ENCODE measurements at regions not wholly inside any gene's neighbourhood (a gene's known extent, or its start where the extent isn't known, plus 50 kb on each side); places are given as distances from the start of the nearest gene placed in this dataset.

DNA sequence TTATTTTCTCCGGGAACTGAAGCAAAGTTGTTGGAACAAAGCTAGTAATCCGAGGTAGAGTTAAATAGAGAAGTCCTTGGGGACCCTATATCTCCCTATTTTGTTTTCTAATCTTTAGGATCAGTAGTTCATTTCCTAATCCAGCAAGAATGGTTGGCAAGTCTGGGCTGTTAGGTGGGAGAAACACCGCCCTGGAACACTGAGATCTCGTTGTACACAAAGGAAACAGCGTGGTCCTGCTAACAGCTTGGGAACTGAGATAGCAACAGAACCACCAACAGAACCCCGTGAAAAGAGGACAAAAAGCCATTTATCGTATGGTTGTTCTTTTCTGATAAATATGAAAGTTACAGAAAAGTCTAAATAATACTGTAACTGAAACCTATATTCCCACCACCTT lies 121.9 kb upstream of the CDC42BPA start (continued):
- TF ChIP-seq, protein P1, sequence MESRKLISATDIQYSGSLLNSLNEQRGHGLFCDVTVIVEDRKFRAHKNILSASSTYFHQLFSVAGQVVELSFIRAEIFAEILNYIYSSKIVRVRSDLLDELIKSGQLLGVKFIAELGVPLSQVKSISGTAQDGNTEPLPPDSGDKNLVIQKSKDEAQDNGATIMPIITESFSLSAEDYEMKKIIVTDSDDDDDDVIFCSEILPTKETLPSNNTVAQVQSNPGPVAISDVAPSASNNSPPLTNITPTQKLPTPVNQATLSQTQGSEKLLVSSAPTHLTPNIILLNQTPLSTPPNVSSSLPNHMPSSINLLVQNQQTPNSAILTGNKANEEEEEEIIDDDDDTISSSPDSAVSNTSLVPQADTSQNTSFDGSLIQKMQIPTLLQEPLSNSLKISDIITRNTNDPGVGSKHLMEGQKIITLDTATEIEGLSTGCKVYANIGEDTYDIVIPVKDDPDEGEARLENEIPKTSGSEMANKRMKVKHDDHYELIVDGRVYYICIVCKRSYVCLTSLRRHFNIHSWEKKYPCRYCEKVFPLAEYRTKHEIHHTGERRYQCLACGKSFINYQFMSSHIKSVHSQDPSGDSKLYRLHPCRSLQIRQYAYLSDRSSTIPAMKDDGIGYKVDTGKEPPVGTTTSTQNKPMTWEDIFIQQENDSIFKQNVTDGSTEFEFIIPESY (IDR thresholded peaks at IDR 0.05; ENCODE audit: extremely low read depth, insufficient replicate concordance, low read length): no peak
- TF ChIP-seq JUND (IDR thresholded peaks at IDR 0.05): no peak

DNA sequence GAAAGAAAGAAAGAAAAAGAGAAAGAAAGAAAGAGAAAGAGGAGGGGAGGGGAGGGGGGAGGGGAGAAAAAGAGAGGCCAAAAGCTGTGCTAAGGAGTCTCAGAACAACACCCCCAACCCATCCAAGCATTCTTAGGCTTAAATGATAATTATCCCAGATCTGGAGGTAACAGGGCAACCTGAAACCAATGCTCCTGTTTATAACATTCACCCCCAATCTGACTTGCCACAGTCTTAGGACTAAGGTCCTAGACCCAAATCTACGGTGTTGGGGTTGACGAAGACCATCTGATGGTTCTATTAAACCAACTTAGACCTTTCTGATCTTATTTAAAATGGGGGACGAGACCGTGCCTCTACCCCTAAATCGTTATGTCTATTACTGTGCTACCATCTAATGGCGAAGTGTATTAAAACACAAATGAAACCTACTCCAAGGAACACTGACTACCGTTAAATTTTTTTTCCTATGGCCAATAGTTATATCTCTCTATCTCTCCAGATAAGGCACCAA lies 119.3 kb upstream of the CDC42BPA start:
- BruUV-seq (replicated peaks): no TSS peak
- POLR2A ChIA-PET: no interaction called here
- Histone ChIP-seq H3K9me2 (ENCODE audit: insufficient read depth) (no peaks in the 10 kb centered on the region), H4K20me1 (ENCODE audit: insufficient read depth) (no peaks in the 10 kb centered on the region), H3K9ac (ENCODE audit: low read length) (no peak overlapping the region; the same call in 1 of the 2 replicates), H3K36me3 (ENCODE audit: control insufficient read depth in 1 of 2, insufficient read depth in 2 of 2, low read length in 2 of 2) (no peaks in the 10 kb centered on the region), H3K27ac (ENCODE audit: low read depth, low read length) (no peak overlapping the region), H3K9me3 (ENCODE audit: control insufficient read depth in 1 of 2, insufficient read depth in 1 of 2, low read depth in 1 of 2, low read length in 2 of 2) (no peaks in the 10 kb centered on the region), H3K27me3 (ENCODE audit: insufficient read depth, low read length) (no peaks in the 10 kb centered on the region), H2AFZ (ENCODE audit: low read depth, low read length, poor library complexity, severe bottlenecking) (peak overlapping the region; percentile 8), H3K4me3 (replicated peaks in 1 of 2; ENCODE audit: low read depth in 1 of 2, low read length in 2 of 2) (peak overlapping the region; percentile 28 to 33; a peak in 3 of 4 replicates), H3K4me2 (ENCODE audit: low read length) (peak overlapping the region; percentile 65), H3K4me1 (ENCODE audit: control insufficient read depth in 1 of 2, insufficient read depth in 2 of 2, low read length in 2 of 2) (no peaks in the 10 kb centered on the region; a peak in 1 of 4 replicates), H3K79me2 (ENCODE audit: insufficient read depth, low read length) (no peaks in the 10 kb centered on the region)
- RAD21 ChIA-PET (ENCODE audit: low non-redundant PET in 1 of 2, low total read pairs in 2 of 2, uncharacterized antibody in 2 of 2, unreplicated experiment in 2 of 2): no interaction called here
- CTCF ChIA-PET: interaction anchor here (0.6 to 2.0 kb wide), 5 partner anchors 12 to 804 kb away, joined by 3 to 7 read pairs (median 5); no protein-coding TSS in a partner anchor
- TF ChIP-seq YY1 (IDR thresholded peaks at IDR 0.05; ENCODE audit: extremely low read depth, insufficient replicate concordance, low read depth, low read length): peak; percentile 51
- TF ChIP-seq, protein P2, sequence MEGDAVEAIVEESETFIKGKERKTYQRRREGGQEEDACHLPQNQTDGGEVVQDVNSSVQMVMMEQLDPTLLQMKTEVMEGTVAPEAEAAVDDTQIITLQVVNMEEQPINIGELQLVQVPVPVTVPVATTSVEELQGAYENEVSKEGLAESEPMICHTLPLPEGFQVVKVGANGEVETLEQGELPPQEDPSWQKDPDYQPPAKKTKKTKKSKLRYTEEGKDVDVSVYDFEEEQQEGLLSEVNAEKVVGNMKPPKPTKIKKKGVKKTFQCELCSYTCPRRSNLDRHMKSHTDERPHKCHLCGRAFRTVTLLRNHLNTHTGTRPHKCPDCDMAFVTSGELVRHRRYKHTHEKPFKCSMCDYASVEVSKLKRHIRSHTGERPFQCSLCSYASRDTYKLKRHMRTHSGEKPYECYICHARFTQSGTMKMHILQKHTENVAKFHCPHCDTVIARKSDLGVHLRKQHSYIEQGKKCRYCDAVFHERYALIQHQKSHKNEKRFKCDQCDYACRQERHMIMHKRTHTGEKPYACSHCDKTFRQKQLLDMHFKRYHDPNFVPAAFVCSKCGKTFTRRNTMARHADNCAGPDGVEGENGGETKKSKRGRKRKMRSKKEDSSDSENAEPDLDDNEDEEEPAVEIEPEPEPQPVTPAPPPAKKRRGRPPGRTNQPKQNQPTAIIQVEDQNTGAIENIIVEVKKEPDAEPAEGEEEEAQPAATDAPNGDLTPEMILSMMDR (IDR thresholded peaks at IDR 0.05 in 2 of 3, conservative IDR thresholded peaks at IDR 0.05 in 1 of 3; ENCODE audit: borderline replicate concordance in 1 of 3, insufficient read depth in 1 of 3, low read depth in 2 of 3, low read length in 2 of 3): peak; percentile 29 to 83 (median 64); a peak in 5 of 6 replicates
- peak; percentile 96 for TF ChIP-seq RAD21 (IDR thresholded peaks at IDR 0.05; ENCODE audit: low read depth)
- TF ChIP-seq EZH2 (IDR thresholded peaks at IDR 0.05): no peak
- ATAC-seq: peak; percentile 91
- intact Hi-C loops (cut with micrococcal nuclease): loop anchor here (1.0 to 10.0 kb wide), 7 partner anchors 202 to 1013 kb away; no protein-coding TSS in a partner anchor
- peak; percentile 55 for DNase-seq (ENCODE audit: low read depth, low spot score)
